CD14-positive monocyte (primary cell): ENCODE measurements at regions not wholly inside any gene's neighbourhood (a gene's known extent, or its start where the extent isn't known, plus 50 kb on each side); places are given as distances from the start of the nearest gene placed in this dataset.

Experiments used
- DNase-seq, 3 donors: peaks; one replicate each; pipeline ENCODE4 v3.0.0-alpha.2; 2011 to 2022
- H2AFZ ChIP-seq: 2 replicates; pipeline ENCODE4 v1.6.0; 2012; ENCODE audit warnings: mild to moderate bottlenecking, low read depth, low read length, inconsistent platforms; ENCODE audit not compliant: insufficient read depth, poor library complexity, severe bottlenecking
- H3K27ac ChIP-seq, 2 donors: 1 replicate in 1 of 2; 2 replicates in 1 of 2; pipeline ENCODE4 v1.5.1; 2012 to 2013; ENCODE audit warnings: low read length in 2 of 2, control low read depth in 1 of 2, inconsistent platforms in 1 of 2, low read depth in 1 of 2, mild to moderate bottlenecking in 1 of 2
- H3K27me3 ChIP-seq, 2 donors: one replicate each; pipeline versions ENCODE4 v1.6.0 to v1.6.1; 2011 to 2013; ENCODE audit warnings: low read length in 2 of 2; ENCODE audit not compliant: control insufficient read depth in 2 of 2, insufficient read depth in 2 of 2
- H3K36me3 ChIP-seq, 2 donors: replicated peaks in 1 of 2; 1 replicate in 1 of 2; 2 replicates in 1 of 2; pipeline versions ENCODE4 v1.5.1 to v1.6.1; 2012 to 2013; ENCODE audit warnings: low read length in 2 of 2, control low read depth in 1 of 2, inconsistent platforms in 1 of 2, mild to moderate bottlenecking in 1 of 2; ENCODE audit not compliant: insufficient read depth in 2 of 2, control insufficient read depth in 1 of 2
- H3K4me1 ChIP-seq, 2 donors: 1 replicate in 1 of 2; 2 replicates in 1 of 2; pipeline versions ENCODE4 v1.5.1 to v1.6.1; 2012 to 2013; ENCODE audit warnings: low read length in 2 of 2, control low read depth in 1 of 2, inconsistent platforms in 1 of 2, mild to moderate bottlenecking in 1 of 2, moderate library complexity in 1 of 2; ENCODE audit not compliant: insufficient read depth in 2 of 2, control insufficient read depth in 1 of 2
- H3K4me2 ChIP-seq: replicated peaks from 2 replicates; pipeline ENCODE3; 2012; ENCODE audit warnings: low read length, moderate library complexity, mild to moderate bottlenecking; ENCODE audit not compliant: poor library complexity, severe bottlenecking; ENCODE audit errors: extremely low read depth
- H3K4me3 ChIP-seq, 3 experiments: fragments of 200-600 bp in 1 of 3; sonication (generic) in 1 of 3; replicated peaks in 1 of 3; 1 replicate in 2 of 3; 2 replicates in 1 of 3; pipeline ENCODE4 v1.5.1; 2011 to 2013; ENCODE audit warnings: low read length in 3 of 3, mild to moderate bottlenecking in 3 of 3, control low read depth in 2 of 3, low read depth in 2 of 3, inconsistent platforms in 1 of 3, moderate library complexity in 1 of 3
- H3K79me2 ChIP-seq: 2 replicates; pipeline ENCODE4 v1.6.0; 2012; ENCODE audit warnings: mild to moderate bottlenecking, control low read depth, inconsistent platforms, low read length, moderate library complexity; ENCODE audit not compliant: insufficient read depth
- H3K9ac ChIP-seq: 2 replicates; pipeline ENCODE4 v1.6.0; 2017; ENCODE audit warnings: low read length, mild to moderate bottlenecking; ENCODE audit not compliant: insufficient read depth, poor library complexity, severe bottlenecking
- H3K9me3 ChIP-seq, 2 donors: replicated peaks in 1 of 2; 1 replicate in 1 of 2; 2 replicates in 1 of 2; pipeline versions ENCODE4 v1.5.1 to v1.6.1; 2012 to 2013; ENCODE audit warnings: low read length in 2 of 2, control low read depth in 1 of 2; ENCODE audit not compliant: control insufficient read depth in 1 of 2, insufficient read depth in 1 of 2
- H4K20me1 ChIP-seq: 2 replicates; pipeline ENCODE4 v1.6.0; 2012; ENCODE audit warnings: mild to moderate bottlenecking, low read length, control low read depth, moderate library complexity; ENCODE audit not compliant: insufficient read depth
- H3K27ac Mint-ChIP-seq, 7 donors: one replicate each; pipeline ENCODE4 v1.8.0; 2020; ENCODE audit warnings: mild to moderate bottlenecking in 7 of 7, mixed read lengths in 7 of 7, moderate library complexity in 6 of 7, inconsistent platforms in 2 of 7
- H3K27me3 Mint-ChIP-seq, 3 donors: one replicate each; pipeline ENCODE4 v1.8.0; 2021 to 2022; ENCODE audit warnings: low read depth in 3 of 3, mild to moderate bottlenecking in 3 of 3, mixed read lengths in 3 of 3, moderate library complexity in 3 of 3, inconsistent platforms in 1 of 3
- H3K36me3 Mint-ChIP-seq, 2 donors: one replicate each; pipeline ENCODE4 v1.8.0; 2020; ENCODE audit warnings: mixed read lengths in 2 of 2, inconsistent platforms in 1 of 2, mild to moderate bottlenecking in 1 of 2
- H3K4me1 Mint-ChIP-seq: one replicate; pipeline ENCODE4 v1.8.0; 2020; ENCODE audit warnings: mild to moderate bottlenecking, mixed read lengths
- H3K4me3 Mint-ChIP-seq, 2 donors: one replicate each; pipeline ENCODE4 v1.8.0; 2020; ENCODE audit warnings: mild to moderate bottlenecking in 2 of 2, mixed read lengths in 2 of 2, moderate library complexity in 1 of 2
- H3K9me3 Mint-ChIP-seq, 7 donors: one replicate each; pipeline ENCODE4 v1.8.0; 2020 to 2022; ENCODE audit warnings: mixed read lengths in 7 of 7, mild to moderate bottlenecking in 6 of 7, moderate library complexity in 6 of 7, inconsistent platforms in 2 of 7
- WGBS: methylation state at CpG from one replicate; pipeline ENCODE4 v1.1.5; 2013; ENCODE audit warnings: missing lambda C conversion rate; ENCODE audit not compliant: insufficient coverage; 5-methylcytosine and 5-hydroxymethylcytosine counted together
- intact Hi-C, 2 donors: fragments of 100-400 bp; cut with micrococcal nuclease; formaldehyde crosslinking; loops; one replicate each; pipeline versions ENCODE4 v1.15.0 to v1.15.1; 2023
- TF ChIP-seq, protein P1 (sequence below): fragments of 200-600 bp; IDR thresholded peaks from one replicate; pipeline ENCODE4 v1.8.0; 2022; ENCODE audit warnings: antibody characterized with exemption, mild to moderate bottlenecking

DNA sequence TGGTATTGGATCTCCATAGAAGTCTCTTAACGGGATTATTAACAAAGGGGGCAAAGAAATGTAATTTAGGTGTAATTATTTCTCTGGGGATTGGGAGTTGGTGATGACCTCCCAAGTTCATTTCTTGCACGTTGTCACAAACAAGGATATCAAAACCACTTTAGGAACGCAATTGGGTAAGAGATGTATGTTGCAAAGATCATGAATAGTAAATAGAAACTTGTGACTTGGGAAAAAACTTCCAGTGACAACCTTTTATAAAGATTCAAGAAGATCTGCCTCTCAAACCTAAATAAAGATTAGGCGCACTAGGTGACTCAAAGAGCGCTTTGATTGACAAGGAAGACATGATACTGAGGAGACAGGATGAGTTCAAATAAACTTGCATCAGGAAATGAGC is 127.8 kb upstream of the TRIB2 start:
- TF ChIP-seq, protein P1, sequence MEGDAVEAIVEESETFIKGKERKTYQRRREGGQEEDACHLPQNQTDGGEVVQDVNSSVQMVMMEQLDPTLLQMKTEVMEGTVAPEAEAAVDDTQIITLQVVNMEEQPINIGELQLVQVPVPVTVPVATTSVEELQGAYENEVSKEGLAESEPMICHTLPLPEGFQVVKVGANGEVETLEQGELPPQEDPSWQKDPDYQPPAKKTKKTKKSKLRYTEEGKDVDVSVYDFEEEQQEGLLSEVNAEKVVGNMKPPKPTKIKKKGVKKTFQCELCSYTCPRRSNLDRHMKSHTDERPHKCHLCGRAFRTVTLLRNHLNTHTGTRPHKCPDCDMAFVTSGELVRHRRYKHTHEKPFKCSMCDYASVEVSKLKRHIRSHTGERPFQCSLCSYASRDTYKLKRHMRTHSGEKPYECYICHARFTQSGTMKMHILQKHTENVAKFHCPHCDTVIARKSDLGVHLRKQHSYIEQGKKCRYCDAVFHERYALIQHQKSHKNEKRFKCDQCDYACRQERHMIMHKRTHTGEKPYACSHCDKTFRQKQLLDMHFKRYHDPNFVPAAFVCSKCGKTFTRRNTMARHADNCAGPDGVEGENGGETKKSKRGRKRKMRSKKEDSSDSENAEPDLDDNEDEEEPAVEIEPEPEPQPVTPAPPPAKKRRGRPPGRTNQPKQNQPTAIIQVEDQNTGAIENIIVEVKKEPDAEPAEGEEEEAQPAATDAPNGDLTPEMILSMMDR, result no peak
- peak in 2 of 3 donors; percentile 16 to 36 for DNase-seq
- intact Hi-C loops, result loop anchor here in 1 of 2 donors (10.0 kb wide), 1 partner anchor 134 kb away; no protein-coding TSS in a partner anchor
- H3K9me3 Mint-ChIP-seq, result peaks cover 0 to 2% (median 0%) of the 10 kb centered on the region in 7 donors
- peaks cover 35 to 40% of the 10 kb centered on the region in 2 donors for H3K4me1 ChIP-seq
- no peak overlapping the region for H3K9ac ChIP-seq
- H3K4me3 Mint-ChIP-seq, result peak overlapping the region in 1 of 2 donors; percentile 80
- no peaks in the 10 kb centered on the region for H3K36me3 ChIP-seq
- H2AFZ ChIP-seq, result no peak overlapping the region
- WGBS, result no CpG with 5 or more reads among the region's 5 CpGs
- no peaks in the 10 kb centered on the region for H3K9me3 ChIP-seq
- H3K4me1 Mint-ChIP-seq, result peaks cover 43% of the 10 kb centered on the region
- H3K4me2 ChIP-seq, result peak overlapping the region; percentile 63
- H3K27ac ChIP-seq, result peak overlapping the region in 1 of 2 donors; percentile 76
- H4K20me1 ChIP-seq, result no peaks in the 10 kb centered on the region
- H3K4me3 ChIP-seq, result peak overlapping the region in 1 of 3 experiments; percentile 61
- no peaks in the 10 kb centered on the region for H3K27me3 ChIP-seq
- H3K36me3 Mint-ChIP-seq, result peaks cover 2 to 3% of the 10 kb centered on the region in 2 donors
- no peaks in the 10 kb centered on the region for H3K79me2 ChIP-seq
- peak overlapping the region; percentile 6 to 98 (median 96) for H3K27ac Mint-ChIP-seq
- H3K27me3 Mint-ChIP-seq, result peaks cover 0 to 1% (median 0%) of the 10 kb centered on the region in 3 donors

DNA sequence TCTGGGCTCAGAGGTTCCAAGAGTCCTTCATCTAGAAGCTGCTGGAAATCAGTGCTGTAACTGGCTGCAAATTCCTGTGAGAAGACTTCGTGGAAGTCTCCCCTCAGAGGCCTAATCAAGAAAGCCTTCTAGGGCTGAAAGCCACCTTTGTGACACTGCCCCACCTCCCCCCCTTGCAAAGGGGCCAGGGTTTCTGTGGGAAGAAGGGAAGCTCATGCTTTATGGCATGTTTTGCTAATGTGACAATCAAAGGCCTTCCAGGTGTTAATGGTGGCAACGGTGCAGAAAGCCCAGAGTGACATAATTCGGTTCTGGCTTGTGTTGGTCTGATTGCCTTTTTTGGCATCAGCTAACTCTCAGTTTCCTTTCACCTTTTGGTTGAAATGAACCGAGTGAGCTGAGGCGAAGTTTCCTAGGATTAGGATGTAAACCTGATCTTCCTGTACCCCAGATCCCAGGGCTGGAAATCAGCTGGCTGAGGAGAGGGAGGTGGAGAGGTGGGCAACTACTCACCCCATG is 126.9 kb upstream of the TRIB2 start:
- Histone ChIP-seq H3K9me3 (no peaks in the 10 kb centered on the region), H3K4me3 (no peak overlapping the region), H3K9ac (no peak overlapping the region), H3K4me1 (peaks cover 35 to 40% of the 10 kb centered on the region in 2 donors), H3K4me2 (no peak overlapping the region), H4K20me1 (no peaks in the 10 kb centered on the region), H2AFZ (no peak overlapping the region), H3K79me2 (no peaks in the 10 kb centered on the region), H3K27me3 (no peaks in the 10 kb centered on the region), H3K36me3 (no peaks in the 10 kb centered on the region), H3K27ac (no peak overlapping the region)
- 85% methylated on average over 3 of the region's 5 CpGs for WGBS
- no peak overlapping the region for H3K4me3 Mint-ChIP-seq
- peaks cover 1 to 2% (median 2%) of the 10 kb centered on the region in 3 donors for H3K27me3 Mint-ChIP-seq
- peak overlapping the region in 1 of 7 donors; percentile 68 for H3K27ac Mint-ChIP-seq
- H3K4me1 Mint-ChIP-seq, result peaks cover 43% of the 10 kb centered on the region
- peaks cover 0 to 2% (median 0%) of the 10 kb centered on the region in 7 donors for H3K9me3 Mint-ChIP-seq
- H3K36me3 Mint-ChIP-seq, result peaks cover under 1 to 2% of the 10 kb centered on the region in 2 donors
- TF ChIP-seq, protein P1, result no peak
- no peak for DNase-seq
- intact Hi-C loops, result loop anchor here in 1 of 2 donors (10.0 kb wide), 1 partner anchor 135 kb away; no protein-coding TSS in a partner anchor
